DND-41 (cell line): ENCODE measurements at regions not wholly inside any gene's neighbourhood (a gene's known extent, or its start where the extent isn't known, plus 50 kb on each side); places are given as distances from the start of the nearest gene placed in this dataset.
"Not testable (repeated sequence)": the region's sequence is repeated elsewhere in the genome, so short reads cannot be mapped to it uniquely, and the experiment has no call there.

Experiments used
- EZH2 ChIP-seq: IDR thresholded peaks from 3 replicates; pipeline ENCODE4 v1.6.1; 2012; ENCODE audit warnings: borderline replicate concordance, low read depth, mild to moderate bottlenecking, moderate library complexity, low read length, inconsistent platforms; ENCODE audit not compliant: severe bottlenecking
- TF ChIP-seq, protein P1 (sequence below): IDR thresholded peaks from 2 replicates; pipeline ENCODE4 v1.5.1; 2012; ENCODE audit warnings: borderline replicate concordance, low read length, moderate library complexity, mild to moderate bottlenecking; ENCODE audit not compliant: poor library complexity, severe bottlenecking; ENCODE audit errors: extremely low read depth

- TF ChIP-seq, protein P1, sequence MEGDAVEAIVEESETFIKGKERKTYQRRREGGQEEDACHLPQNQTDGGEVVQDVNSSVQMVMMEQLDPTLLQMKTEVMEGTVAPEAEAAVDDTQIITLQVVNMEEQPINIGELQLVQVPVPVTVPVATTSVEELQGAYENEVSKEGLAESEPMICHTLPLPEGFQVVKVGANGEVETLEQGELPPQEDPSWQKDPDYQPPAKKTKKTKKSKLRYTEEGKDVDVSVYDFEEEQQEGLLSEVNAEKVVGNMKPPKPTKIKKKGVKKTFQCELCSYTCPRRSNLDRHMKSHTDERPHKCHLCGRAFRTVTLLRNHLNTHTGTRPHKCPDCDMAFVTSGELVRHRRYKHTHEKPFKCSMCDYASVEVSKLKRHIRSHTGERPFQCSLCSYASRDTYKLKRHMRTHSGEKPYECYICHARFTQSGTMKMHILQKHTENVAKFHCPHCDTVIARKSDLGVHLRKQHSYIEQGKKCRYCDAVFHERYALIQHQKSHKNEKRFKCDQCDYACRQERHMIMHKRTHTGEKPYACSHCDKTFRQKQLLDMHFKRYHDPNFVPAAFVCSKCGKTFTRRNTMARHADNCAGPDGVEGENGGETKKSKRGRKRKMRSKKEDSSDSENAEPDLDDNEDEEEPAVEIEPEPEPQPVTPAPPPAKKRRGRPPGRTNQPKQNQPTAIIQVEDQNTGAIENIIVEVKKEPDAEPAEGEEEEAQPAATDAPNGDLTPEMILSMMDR = not testable (repeated sequence)
- TF ChIP-seq EZH2 = not testable (repeated sequence)
Observed at GRCh38 chr2:188034102-188034501, 257.6 kb upstream of the GULP1 start.
